SK-N-SH (cell line): ENCODE measurements at regions not wholly inside any gene's neighbourhood (a gene's known extent, or its start where the extent isn't known, plus 50 kb on each side); places are given as distances from the start of the nearest gene placed in this dataset.

ENCODE experiments used
- CTCF ChIA-PET: fragments of 300-600, 350-600 bp; formaldehyde crosslinking; extraction: SDS; loops from one replicate; lab custom pipeline; 2021; lab: Yijun Ruan, JAX
- POLR2A ChIA-PET: fragments of 350-600 bp; sonication (Branson Sonifier 250); formaldehyde crosslinking; extraction: SDS; loops from one replicate; lab custom pipeline; 2020; ENCODE audit warnings: antibody characterized with exemption, inconsistent platforms; lab: Yijun Ruan, JAX
- DNase-seq: peaks from one replicate; pipeline ENCODE4 v3.0.0; 2012
- H2AFZ ChIP-seq: fragments of 200-600 bp; sonication (generic); 2 replicates; pipeline ENCODE4 v1.8.1; 2016; ENCODE audit warnings: antibody characterized with exemption, mild to moderate bottlenecking, low read depth
- H3F3A ChIP-seq: fragments of 200-600 bp; sonication (generic); replicated peaks from 2 replicates; pipeline ENCODE3; 2016; ENCODE audit warnings: antibody characterized with exemption, mild to moderate bottlenecking; ENCODE audit not compliant: insufficient read depth
- H3K27ac ChIP-seq, 2 experiments: fragments of 200-500 bp in 1 of 2; fragments of 200-600 bp in 1 of 2; sonication (Bioruptor generic) in 1 of 2; sonication (generic), shearing (Covaris generic) in 1 of 2; 2 replicates each; pipeline versions ENCODE4 v1.5.1 to v1.6.1; 2014 to 2016; ENCODE audit warnings: low read depth in 2 of 2, inconsistent platforms in 1 of 2, low read length in 1 of 2, mild to moderate bottlenecking in 1 of 2, mixed read lengths in 1 of 2
- H3K27me3 ChIP-seq: fragments of 200-600 bp; sonication (generic), shearing (Covaris generic); 2 replicates; pipeline ENCODE4 v1.6.1; 2016; ENCODE audit warnings: mixed run types; ENCODE audit not compliant: insufficient read depth
- H3K36me3 ChIP-seq, 2 experiments: fragments of 200-500 bp in 1 of 2; fragments of 200-600 bp in 1 of 2; sonication (Bioruptor generic) in 1 of 2; sonication (generic) in 1 of 2; replicated peaks in 1 of 2; 2 replicates each; pipeline versions ENCODE3 to v1.5.1; 2014 to 2016; ENCODE audit warnings: low read length in 1 of 2, mild to moderate bottlenecking in 1 of 2; ENCODE audit not compliant: insufficient read depth in 2 of 2, control insufficient read depth in 1 of 2
- H3K4me1 ChIP-seq, 2 experiments: fragments of 200-500 bp in 1 of 2; fragments of 200-600 bp in 1 of 2; sonication (Bioruptor generic) in 1 of 2; sonication (generic), shearing (Covaris generic) in 1 of 2; 2 replicates each; pipeline versions ENCODE4 v1.5.1 to v1.6.1; 2014 to 2016; ENCODE audit warnings: low read depth in 1 of 2, low read length in 1 of 2, mixed run types in 1 of 2; ENCODE audit not compliant: insufficient read depth in 2 of 2, control insufficient read depth in 1 of 2
- H3K4me2 ChIP-seq: fragments of 200-600 bp; sonication (generic), shearing (Covaris generic); 2 replicates; pipeline ENCODE4 v1.6.1; 2017; ENCODE audit warnings: mixed run types
- H3K4me3 ChIP-seq, 2 experiments: fragments of 200-500 bp in 1 of 2; fragments of 200-600 bp in 1 of 2; sonication (Bioruptor generic) in 1 of 2; sonication (generic), shearing (Covaris generic) in 1 of 2; 2 replicates each; pipeline versions ENCODE4 v1.5.1 to v1.8.1; 2014 to 2016; ENCODE audit warnings: low read depth in 2 of 2, inconsistent platforms in 1 of 2, low read length in 1 of 2, mild to moderate bottlenecking in 1 of 2, mixed read lengths in 1 of 2, moderate library complexity in 1 of 2
- H3K79me2 ChIP-seq: fragments of 200-600 bp; sonication (generic); 2 replicates; pipeline ENCODE4 v1.8.1; 2017; ENCODE audit warnings: mild to moderate bottlenecking; ENCODE audit not compliant: insufficient read depth
- H3K9ac ChIP-seq: fragments of 200-600 bp; sonication (generic); 2 replicates; pipeline ENCODE4 v1.6.1; 2017; ENCODE audit warnings: mixed run types
- H3K9me2 ChIP-seq: fragments of 200-600 bp; sonication (generic); 2 replicates; pipeline ENCODE4 v1.6.1; 2017; ENCODE audit warnings: mixed run types
- H3K9me3 ChIP-seq: fragments of 200-600 bp; sonication (generic); 2 replicates; pipeline ENCODE4 v1.6.1; 2017; ENCODE audit warnings: mixed run types, mild to moderate bottlenecking, moderate library complexity
- H4K20me1 ChIP-seq: fragments of 200-600 bp; sonication (generic); 2 replicates; pipeline ENCODE4 v1.6.1; 2017; ENCODE audit warnings: mild to moderate bottlenecking, mixed run types; ENCODE audit not compliant: insufficient read depth
- CHD2 ChIP-seq: fragments of 150-350 bp; IDR thresholded peaks from 2 replicates; pipeline ENCODE4 v1.6.1; 2018; ENCODE audit warnings: low read length; ENCODE audit not compliant: partially characterized antibody
- CTCF ChIP-seq: fragments of 200-600 bp; sonication (generic); IDR thresholded peaks from 2 replicates; pipeline ENCODE4 v1.6.1; 2017; ENCODE audit warnings: antibody characterized with exemption, mild to moderate bottlenecking, moderate library complexity
- ELF1 ChIP-seq: IDR thresholded peaks from 2 replicates; pipeline ENCODE4 v1.4.0; 2012
- EZH2phosphoT487 ChIP-seq: fragments of 200-600 bp; sonication (generic); IDR thresholded peaks from 2 replicates; pipeline ENCODE4 v1.6.1; 2017; ENCODE audit warnings: low read depth, mixed run types, mild to moderate bottlenecking, antibody characterized with exemption, moderate library complexity, borderline replicate concordance
- FOXJ3 ChIP-seq: sonication (generic); formaldehyde crosslinking; IDR thresholded peaks from 2 replicates; pipeline ENCODE4 v1.5.1; 2020; ENCODE audit warnings: mild to moderate bottlenecking, missing genetic modification reagents
- FOXM1 ChIP-seq: IDR thresholded peaks from 2 replicates; pipeline ENCODE4 v1.4.0; 2012; ENCODE audit warnings: low read depth, mild to moderate bottlenecking
- GABPA ChIP-seq: IDR thresholded peaks from 2 replicates; pipeline ENCODE4 v1.4.0; 2012; ENCODE audit warnings: low read depth, mild to moderate bottlenecking
- GATA2 ChIP-seq: sonication (generic); formaldehyde crosslinking; IDR thresholded peaks from 2 replicates; pipeline ENCODE4 v1.5.0; 2020; ENCODE audit warnings: mild to moderate bottlenecking, missing genetic modification reagents
- IRF3 ChIP-seq: fragments of 150-350 bp; IDR thresholded peaks from 2 replicates; pipeline ENCODE4 v1.6.1; 2016; ENCODE audit warnings: mild to moderate bottlenecking, low read depth, low read length
- NFIC ChIP-seq: IDR thresholded peaks from 2 replicates; pipeline ENCODE4 v1.4.0; 2012; ENCODE audit warnings: borderline replicate concordance
- RAD21 ChIP-seq: IDR thresholded peaks from 2 replicates; pipeline ENCODE4 v1.6.1; 2012; ENCODE audit warnings: mild to moderate bottlenecking, low read length
- RCOR1 ChIP-seq: fragments of 150-350 bp; IDR thresholded peaks from 2 replicates; pipeline ENCODE4 v1.6.1; 2017; ENCODE audit warnings: antibody characterized with exemption, low read length
- RFX5 ChIP-seq: IDR thresholded peaks from 2 replicates; pipeline ENCODE4 v1.6.1; 2012; ENCODE audit warnings: mild to moderate bottlenecking, improper control_type of control experiment, low read length
- SIN3A ChIP-seq: IDR thresholded peaks from 2 replicates; pipeline ENCODE4 v1.6.1; 2012; ENCODE audit warnings: low read depth, mild to moderate bottlenecking, low read length, moderate library complexity, borderline replicate concordance
- TCF12 ChIP-seq: IDR thresholded peaks from 2 replicates; pipeline ENCODE4 v1.4.0; 2012
- TEAD4 ChIP-seq: IDR thresholded peaks from 2 replicates; pipeline ENCODE4 v1.4.0; 2012; ENCODE audit warnings: mild to moderate bottlenecking, borderline replicate concordance; ENCODE audit not compliant: insufficient read depth
- YY1 ChIP-seq: IDR thresholded peaks from 2 replicates; pipeline ENCODE4 v1.4.0; 2012; ENCODE audit warnings: low read depth, mild to moderate bottlenecking
- WGBS: methylation state at CpG from one replicate; pipeline ENCODE4 v1.1.6; 2017; ENCODE audit warnings: low lambda C conversion rate; 5-methylcytosine and 5-hydroxymethylcytosine counted together
- TF ChIP-seq, protein P1 (sequence below): fragments of 150-350 bp; IDR thresholded peaks from 2 replicates; pipeline ENCODE4 v1.6.1; 2017; ENCODE audit warnings: antibody characterized with exemption, low read length, low read depth, borderline replicate concordance

DNA sequence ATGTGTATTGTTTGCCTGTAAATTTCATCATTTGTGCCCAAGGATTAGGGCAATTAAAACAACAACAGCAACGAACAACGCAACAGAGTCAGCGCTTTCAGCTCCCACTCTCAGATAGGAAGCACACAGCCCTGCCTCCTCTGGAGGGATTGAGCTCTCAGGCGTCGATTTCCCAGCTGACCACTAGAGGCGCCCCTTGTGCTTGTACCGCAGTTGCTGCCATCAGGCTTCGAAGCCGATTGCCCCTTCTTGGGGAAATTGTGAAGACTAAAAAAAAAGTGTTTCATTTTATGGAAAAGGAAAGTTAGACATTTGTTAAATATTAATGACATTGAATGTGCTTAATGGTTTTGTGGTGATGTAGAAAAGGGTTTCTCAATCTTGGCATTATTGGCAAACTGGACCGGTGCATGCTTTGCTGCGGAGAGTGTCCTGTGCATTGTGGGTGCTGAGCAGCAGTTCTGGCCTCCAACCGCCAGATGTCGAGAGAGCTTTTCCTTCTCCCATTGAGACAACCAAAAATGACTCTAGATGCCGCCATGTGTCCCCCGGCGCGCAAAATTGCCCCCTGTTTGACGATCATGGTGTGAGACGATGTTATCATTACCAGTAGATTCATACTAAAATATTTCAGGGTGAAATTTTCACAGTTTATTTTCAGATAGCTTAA is 650.4 kb upstream of the RBFOX1 start:
- TF ChIP-seq CTCF (peak; percentile 46), SIN3A (no peak)
- TF ChIP-seq, all 33 proteins: peak for 1
- Histone ChIP-seq H3K9me2 (no peaks in the 10 kb centered on the region), H3F3A (no peaks in the 10 kb centered on the region), H3K9me3 (no peaks in the 10 kb centered on the region), H3K4me3 (no peak overlapping the region), H3K4me2 (no peak overlapping the region), H3K36me3 (no peaks in the 10 kb centered on the region), H4K20me1 (no peaks in the 10 kb centered on the region), H3K4me1 (no peaks in the 10 kb centered on the region), H3K27me3 (no peaks in the 10 kb centered on the region), H3K9ac (no peak overlapping the region), H2AFZ (no peak overlapping the region), H3K79me2 (no peaks in the 10 kb centered on the region), H3K27ac (no peak overlapping the region)
- 38% methylated on average over 19 of the region's 19 CpGs for WGBS
- POLR2A ChIA-PET, result no interaction called here
- CTCF ChIA-PET, result interaction anchor here (0.5 to 3.7 kb wide), 17 partner anchors 9 to 1507 kb away, joined by 3 to 26 read pairs (median 5); no protein-coding TSS in a partner anchor
- peak; percentile 53 for DNase-seq

DNA sequence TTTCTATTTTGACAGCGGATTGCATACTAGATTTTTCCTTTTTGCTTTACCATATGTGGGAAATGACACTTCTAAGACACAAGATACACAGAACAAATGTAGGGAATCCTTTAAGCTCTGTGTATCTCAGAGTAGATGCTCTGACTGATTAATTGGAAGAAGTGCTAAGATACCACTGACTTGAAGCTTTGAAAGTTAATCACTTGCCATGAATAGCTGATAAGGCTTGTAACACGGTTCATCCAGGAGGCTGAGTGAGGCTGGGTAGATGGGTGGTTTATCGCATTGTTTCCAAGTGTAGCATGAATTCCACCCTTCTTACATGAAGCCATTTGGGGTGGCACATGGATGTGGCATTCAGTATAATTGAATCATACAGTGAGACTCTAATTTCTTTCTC is 654.1 kb upstream of the RBFOX1 start:
- no peak for DNase-seq
- H3K27ac ChIP-seq, result no peak overlapping the region
- no peaks in the 10 kb centered on the region for H3K9me3 ChIP-seq
- TF ChIP-seq FOXM1, result no peak
- TF ChIP-seq, protein P1, sequence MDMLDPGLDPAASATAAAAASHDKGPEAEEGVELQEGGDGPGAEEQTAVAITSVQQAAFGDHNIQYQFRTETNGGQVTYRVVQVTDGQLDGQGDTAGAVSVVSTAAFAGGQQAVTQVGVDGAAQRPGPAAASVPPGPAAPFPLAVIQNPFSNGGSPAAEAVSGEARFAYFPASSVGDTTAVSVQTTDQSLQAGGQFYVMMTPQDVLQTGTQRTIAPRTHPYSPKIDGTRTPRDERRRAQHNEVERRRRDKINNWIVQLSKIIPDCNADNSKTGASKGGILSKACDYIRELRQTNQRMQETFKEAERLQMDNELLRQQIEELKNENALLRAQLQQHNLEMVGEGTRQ, result no peak
- TF ChIP-seq FOXJ3 (CRISPR knock-in tag), result no peak
- TF ChIP-seq RFX5, result no peak
- TF ChIP-seq IRF3, result no peak
- no peak for TF ChIP-seq YY1
- no peak for TF ChIP-seq RAD21
- TF ChIP-seq CHD2, result no peak
- TF ChIP-seq GATA2 (CRISPR knock-in tag), result no peak
- no peak for TF ChIP-seq GABPA
- TF ChIP-seq SIN3A, result no peak
- TF ChIP-seq EZH2phosphoT487, result no peak
- no peak for TF ChIP-seq NFIC
- no peak for TF ChIP-seq RCOR1
- TF ChIP-seq ELF1, result no peak
- no peak for TF ChIP-seq TCF12
- no peak for TF ChIP-seq TEAD4
- no peak overlapping the region for H3K4me3 ChIP-seq
- H3K4me2 ChIP-seq, result no peak overlapping the region
- H2AFZ ChIP-seq, result no peak overlapping the region
- ChIA-PET CTCF (interaction anchor here (1.1 kb wide), 1 partner anchor 9 kb away, joined by 4 read pairs; no protein-coding TSS in a partner anchor), POLR2A (no interaction called here)
- no peaks in the 10 kb centered on the region for H3K79me2 ChIP-seq
- no peaks in the 10 kb centered on the region for H3K9me2 ChIP-seq
- H3K9ac ChIP-seq, result no peak overlapping the region
- 27% methylated on average over 3 of the region's 3 CpGs for WGBS
- H3K36me3 ChIP-seq, result no peaks in the 10 kb centered on the region
- H4K20me1 ChIP-seq, result no peaks in the 10 kb centered on the region
- no peaks in the 10 kb centered on the region for H3F3A ChIP-seq
- no peaks in the 10 kb centered on the region for H3K27me3 ChIP-seq
- no peaks in the 10 kb centered on the region for H3K4me1 ChIP-seq
